A673 (cell line): ENCODE measurements at regions not wholly inside any gene's neighbourhood (a gene's known extent, or its start where the extent isn't known, plus 50 kb on each side); places are given as distances from the start of the nearest gene placed in this dataset.

Experiments
- BruUV-seq: library from RNA; stranded (reverse); fragments of 400-500 nt; replicated peaks from 2 replicates; lab custom pipeline; 2021; lab: Mats Ljungman, UMichigan
- CTCF ChIA-PET: fragments of 300-600 bp; sonication (Branson Sonifier 250); formaldehyde crosslinking; loops from one replicate; lab custom pipeline; 2022; ENCODE audit warnings: antibody characterized with exemption; lab: Charles Lee
- POLR2A ChIA-PET: fragments of 300-600 bp; sonication (Branson Sonifier 250); formaldehyde crosslinking; loops from one replicate; lab custom pipeline; 2022; ENCODE audit warnings: antibody characterized with exemption; ENCODE audit not compliant: low non-redundant PET; lab: Charles Lee
- DNase-seq: peaks from one replicate; pipeline ENCODE4 v3.0.0-alpha.2; 2015; ENCODE audit warnings: low spot score
- H3K27ac ChIP-seq: fragments of 200-600 bp; sonication (generic); 2 replicates; pipeline ENCODE4 v1.5.1; 2016; ENCODE audit warnings: mixed run types, low read depth, mild to moderate bottlenecking, mixed read lengths, antibody characterized with exemption, low read length; ENCODE audit not compliant: poor library complexity, severe bottlenecking
- H3K27me3 ChIP-seq: fragments of 200-600 bp; sonication (generic); replicated peaks from 2 replicates; pipeline ENCODE4 v1.6.1; 2017; ENCODE audit warnings: mixed run types, low read depth, mild to moderate bottlenecking, mixed read lengths, antibody characterized with exemption, low read length; ENCODE audit not compliant: insufficient read depth, poor library complexity
- H3K36me3 ChIP-seq: fragments of 200-600 bp; sonication (generic); 2 replicates; pipeline ENCODE4 v1.6.1; 2016; ENCODE audit warnings: mixed run types, mild to moderate bottlenecking, mixed read lengths, antibody characterized with exemption, low read length; ENCODE audit not compliant: insufficient read depth, poor library complexity, severe bottlenecking
- H3K4me1 ChIP-seq: fragments of 200-600 bp; sonication (generic); 2 replicates; pipeline ENCODE4 v1.6.1; 2017; ENCODE audit warnings: mixed run types, mild to moderate bottlenecking, mixed read lengths, antibody characterized with exemption, low read length; ENCODE audit not compliant: insufficient read depth, poor library complexity, severe bottlenecking
- H3K4me3 ChIP-seq: fragments of 200-600 bp; sonication (generic); 2 replicates; pipeline ENCODE4 v1.5.1; 2016; ENCODE audit warnings: low read depth, mixed run types, mild to moderate bottlenecking, mixed read lengths, low read length; ENCODE audit not compliant: poor library complexity, severe bottlenecking
- H3K9me3 ChIP-seq: fragments of 200-600 bp; sonication (generic); 2 replicates; pipeline ENCODE4 v1.6.1; 2016; ENCODE audit warnings: mixed run types, low read depth, mild to moderate bottlenecking, mixed read lengths, antibody characterized with exemption, low read length; ENCODE audit not compliant: poor library complexity, severe bottlenecking
- EZH2 ChIP-seq: fragments of 200-600 bp; sonication (generic); IDR thresholded peaks from 2 replicates; pipeline ENCODE4 v1.6.1; 2017; ENCODE audit warnings: borderline replicate concordance, low read depth, mild to moderate bottlenecking, mixed read lengths, antibody characterized with exemption, low read length; ENCODE audit not compliant: poor library complexity, severe bottlenecking
- intact Hi-C: fragments of 100-400 bp; cut with micrococcal nuclease; formaldehyde crosslinking; loops from one replicate; pipeline ENCODE4 v1.10.0; 2022; ENCODE audit not compliant: unreplicated experiment
- TF ChIP-seq, protein P1 (sequence below): fragments of 300-800, 200-600 bp; sonication (generic); conservative IDR thresholded peaks from 2 replicates; pipeline ENCODE4 v1.5.1; 2017; ENCODE audit warnings: low read depth, mild to moderate bottlenecking, antibody characterized with exemption, low read length, moderate library complexity, mixed read lengths

DNA sequence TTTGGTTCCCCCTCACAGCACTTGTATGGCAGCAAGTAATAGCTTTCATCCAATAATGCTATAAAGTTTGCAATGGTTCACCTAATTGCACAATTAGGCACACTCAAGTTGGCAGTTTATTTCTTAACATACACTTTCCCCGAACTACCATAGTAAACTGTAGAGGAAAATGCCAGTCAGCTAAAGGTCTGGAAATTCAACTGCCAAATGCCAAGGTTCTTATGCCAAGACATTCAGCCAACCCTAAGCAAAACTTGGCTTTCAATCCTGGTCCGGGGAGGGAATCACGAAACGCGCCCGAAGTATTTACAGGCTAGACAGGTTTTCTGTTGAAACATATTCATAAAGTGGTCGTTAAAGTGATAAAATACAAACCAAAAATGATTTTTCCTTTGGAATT lies 1512.4 kb upstream of the FLRT2 start:
- no peak overlapping the region for H3K27ac ChIP-seq
- TF ChIP-seq, protein P1, sequence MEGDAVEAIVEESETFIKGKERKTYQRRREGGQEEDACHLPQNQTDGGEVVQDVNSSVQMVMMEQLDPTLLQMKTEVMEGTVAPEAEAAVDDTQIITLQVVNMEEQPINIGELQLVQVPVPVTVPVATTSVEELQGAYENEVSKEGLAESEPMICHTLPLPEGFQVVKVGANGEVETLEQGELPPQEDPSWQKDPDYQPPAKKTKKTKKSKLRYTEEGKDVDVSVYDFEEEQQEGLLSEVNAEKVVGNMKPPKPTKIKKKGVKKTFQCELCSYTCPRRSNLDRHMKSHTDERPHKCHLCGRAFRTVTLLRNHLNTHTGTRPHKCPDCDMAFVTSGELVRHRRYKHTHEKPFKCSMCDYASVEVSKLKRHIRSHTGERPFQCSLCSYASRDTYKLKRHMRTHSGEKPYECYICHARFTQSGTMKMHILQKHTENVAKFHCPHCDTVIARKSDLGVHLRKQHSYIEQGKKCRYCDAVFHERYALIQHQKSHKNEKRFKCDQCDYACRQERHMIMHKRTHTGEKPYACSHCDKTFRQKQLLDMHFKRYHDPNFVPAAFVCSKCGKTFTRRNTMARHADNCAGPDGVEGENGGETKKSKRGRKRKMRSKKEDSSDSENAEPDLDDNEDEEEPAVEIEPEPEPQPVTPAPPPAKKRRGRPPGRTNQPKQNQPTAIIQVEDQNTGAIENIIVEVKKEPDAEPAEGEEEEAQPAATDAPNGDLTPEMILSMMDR = no peak
- TF ChIP-seq EZH2 = no peak
- intact Hi-C loops = no loop called here
- H3K4me3 ChIP-seq = no peak overlapping the region
- H3K9me3 ChIP-seq = peaks cover 27% of the 10 kb centered on the region
- ChIA-PET CTCF (no interaction called here), POLR2A (no interaction called here)
- H3K4me1 ChIP-seq = no peaks in the 10 kb centered on the region
- DNase-seq = no peak
- H3K27me3 ChIP-seq = no peaks in the 10 kb centered on the region
- H3K36me3 ChIP-seq = peaks cover 14% of the 10 kb centered on the region
- no TSS peak for BruUV-seq

DNA sequence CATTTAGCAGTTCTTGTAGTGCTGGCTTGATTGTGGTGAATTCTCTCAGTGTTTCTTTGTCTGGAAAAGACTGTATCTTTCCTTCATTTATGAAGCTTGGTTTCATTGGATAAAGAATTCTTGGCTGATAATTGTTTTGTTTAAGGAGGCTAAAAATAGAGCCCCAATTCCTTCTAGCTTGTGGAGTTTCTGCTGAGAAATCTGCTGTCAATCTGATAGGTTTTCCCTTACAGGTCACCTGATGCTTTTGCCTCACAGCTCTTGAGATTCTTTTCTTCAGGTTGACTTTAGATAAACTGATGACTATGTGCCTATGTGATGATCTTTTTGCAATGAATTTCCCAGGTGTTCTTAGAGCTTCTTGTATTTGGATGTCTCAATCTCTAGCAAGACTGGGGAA lies 1508.5 kb upstream of the FLRT2 start:
- intact Hi-C loops = loop anchor here (5.0 to 10.0 kb wide), 5 partner anchors 231 to 1511 kb away; partner anchors contain the start of gene FLRT2
- Histone ChIP-seq H3K9me3 (peaks cover 27% of the 10 kb centered on the region), H3K27me3 (no peaks in the 10 kb centered on the region), H3K4me1 (peaks cover 28% of the 10 kb centered on the region), H3K36me3 (peaks cover 14% of the 10 kb centered on the region), H3K4me3 (no peak overlapping the region), H3K27ac (no peak overlapping the region)
- BruUV-seq = no TSS peak
- CTCF ChIA-PET = no interaction called here
- POLR2A ChIA-PET = no interaction called here
- no peak for TF ChIP-seq EZH2
- TF ChIP-seq, protein P1 = no peak
- DNase-seq = no peak

DNA sequence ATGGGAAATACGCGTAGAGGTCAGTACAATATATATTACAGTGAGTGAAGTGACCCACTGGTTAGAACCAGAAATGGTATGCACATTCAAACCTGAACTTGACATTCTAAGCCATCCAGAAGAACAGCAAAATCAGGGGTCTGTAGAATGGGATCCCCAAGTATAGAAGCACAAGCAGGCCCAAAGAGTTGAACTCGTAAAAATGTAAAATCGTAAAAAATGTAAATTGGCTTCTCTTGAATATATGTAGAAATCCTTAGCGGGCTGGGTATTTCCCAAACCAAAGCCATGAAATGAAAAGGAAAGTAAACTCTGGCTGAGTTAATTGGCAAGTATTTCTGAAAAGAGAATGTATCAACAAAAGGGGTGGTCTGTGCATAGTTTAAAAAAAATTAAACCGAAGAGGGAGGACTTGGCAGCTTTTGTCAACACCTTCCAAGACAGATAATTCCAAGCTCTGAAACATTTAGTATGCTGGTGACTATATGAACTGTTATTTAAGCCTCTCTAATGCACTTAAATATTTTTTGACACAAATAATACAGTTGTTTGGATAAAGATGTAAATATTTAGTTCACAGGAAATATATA lies 1505.6 kb upstream of the FLRT2 start:
- TF ChIP-seq EZH2 = no peak
- TF ChIP-seq, protein P1 = no peak
- no TSS peak for BruUV-seq
- H3K36me3 ChIP-seq = peaks cover 14% of the 10 kb centered on the region
- intact Hi-C loops = loop anchor here (2.0 to 10.0 kb wide), 6 partner anchors 228 to 1508 kb away; partner anchors contain the start of gene FLRT2
- POLR2A ChIA-PET = no interaction called here
- H3K4me1 ChIP-seq = peaks cover 56% of the 10 kb centered on the region
- peak overlapping the region; percentile 2 for H3K4me3 ChIP-seq
- DNase-seq = peak; percentile 84
- peak overlapping the region; percentile 83 for H3K27ac ChIP-seq
- H3K27me3 ChIP-seq = no peaks in the 10 kb centered on the region
- CTCF ChIA-PET = no interaction called here
- H3K9me3 ChIP-seq = peaks cover 27% of the 10 kb centered on the region
